ENCODE measurements at regions not wholly inside any gene's neighbourhood (a gene's known extent, or its start where the extent isn't known, plus 50 kb on each side); places are given as distances from the start of the nearest gene placed in this dataset.

GRCh38 chr11:91731051-91731450, 493.6 kb upstream of the FAT3 start:
- ChIA-PET CTCF (no interaction called here), POLR2A (no interaction called here)
- H3K9me3 Mint-ChIP-seq: peaks cover 29% of the 10 kb centered on the region
- no peak overlapping the region for H3K27ac Mint-ChIP-seq
- H3K4me3 Mint-ChIP-seq: no peak overlapping the region
- TF ChIP-seq PRRX2 (CRISPR knock-in tag; IDR thresholded peaks at IDR 0.05): no peak
- TF ChIP-seq, protein P1, sequence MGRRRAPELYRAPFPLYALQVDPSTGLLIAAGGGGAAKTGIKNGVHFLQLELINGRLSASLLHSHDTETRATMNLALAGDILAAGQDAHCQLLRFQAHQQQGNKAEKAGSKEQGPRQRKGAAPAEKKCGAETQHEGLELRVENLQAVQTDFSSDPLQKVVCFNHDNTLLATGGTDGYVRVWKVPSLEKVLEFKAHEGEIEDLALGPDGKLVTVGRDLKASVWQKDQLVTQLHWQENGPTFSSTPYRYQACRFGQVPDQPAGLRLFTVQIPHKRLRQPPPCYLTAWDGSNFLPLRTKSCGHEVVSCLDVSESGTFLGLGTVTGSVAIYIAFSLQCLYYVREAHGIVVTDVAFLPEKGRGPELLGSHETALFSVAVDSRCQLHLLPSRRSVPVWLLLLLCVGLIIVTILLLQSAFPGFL (CRISPR knock-in tag; IDR thresholded peaks at IDR 0.05; ENCODE audit: borderline replicate concordance): no peak
- no peak for TF ChIP-seq KAT7 (CRISPR knock-in tag; IDR thresholded peaks at IDR 0.05; ENCODE audit: borderline replicate concordance)
- TF ChIP-seq STAT6 (CRISPR knock-in tag; conservative IDR thresholded peaks at IDR 0.05; ENCODE audit: low read depth): no peak
- no peak for TF ChIP-seq MXD4 (CRISPR knock-in tag; IDR thresholded peaks at IDR 0.05; ENCODE audit: borderline replicate concordance)
- TF ChIP-seq, protein P2, sequence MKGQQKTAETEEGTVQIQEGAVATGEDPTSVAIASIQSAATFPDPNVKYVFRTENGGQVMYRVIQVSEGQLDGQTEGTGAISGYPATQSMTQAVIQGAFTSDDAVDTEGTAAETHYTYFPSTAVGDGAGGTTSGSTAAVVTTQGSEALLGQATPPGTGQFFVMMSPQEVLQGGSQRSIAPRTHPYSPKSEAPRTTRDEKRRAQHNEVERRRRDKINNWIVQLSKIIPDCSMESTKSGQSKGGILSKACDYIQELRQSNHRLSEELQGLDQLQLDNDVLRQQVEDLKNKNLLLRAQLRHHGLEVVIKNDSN (CRISPR knock-in tag; IDR thresholded peaks at IDR 0.05): no peak
- TF ChIP-seq AFF4 (CRISPR knock-in tag; IDR thresholded peaks at IDR 0.05; ENCODE audit: borderline replicate concordance): no peak
- TF ChIP-seq FOXJ3 (CRISPR knock-in tag; IDR thresholded peaks at IDR 0.05; ENCODE audit: borderline replicate concordance): no peak
- no peak for TF ChIP-seq HMGA2 (CRISPR knock-in tag; IDR thresholded peaks at IDR 0.05)
- DNase-seq (ENCODE audit: low spot score) (no peak), ATAC-seq (peak; percentile 32)
- H3K36me3 Mint-ChIP-seq: peaks cover 22% of the 10 kb centered on the region
- H3K4me1 Mint-ChIP-seq: peaks cover 37% of the 10 kb centered on the region
- H3K27me3 Mint-ChIP-seq (ENCODE audit: low read depth): 0 out of 2 replicates have a peak, but pooled peaks cover 5% of the 10 kb centered on the region

DNA sequence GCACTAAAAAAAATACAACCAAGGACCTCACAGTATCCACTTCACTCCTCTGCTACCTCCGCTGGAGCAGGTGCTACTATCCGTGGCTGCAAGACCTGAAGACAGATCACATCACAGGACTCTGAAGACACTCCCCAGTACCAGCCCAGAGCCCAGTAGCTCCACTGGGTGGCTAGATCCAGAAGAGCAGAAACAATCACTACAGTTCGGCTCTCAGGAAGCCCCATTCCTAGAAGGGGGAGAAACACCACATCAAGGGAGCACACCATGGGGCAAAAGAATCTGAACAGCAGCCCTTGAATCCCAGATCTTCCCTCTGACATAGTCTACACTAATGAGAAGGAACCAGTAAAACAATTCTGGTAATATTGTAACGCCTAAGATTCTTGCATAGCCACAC, 494.0 kb upstream of the FAT3 start:
- Mint-ChIP-seq H3K27ac (no peak overlapping the region), H3K4me3 (no peak overlapping the region), H3K9me3 (peaks cover 25% of the 10 kb centered on the region), H3K4me1 (peaks cover 37% of the 10 kb centered on the region), H3K27me3 (ENCODE audit: low read depth) (0 out of 2 replicates have a peak, but pooled peaks cover 5% of the 10 kb centered on the region), H3K36me3 (peaks cover 18% of the 10 kb centered on the region)
- peak; percentile 32 for ATAC-seq
- CTCF ChIA-PET: interaction anchor here (0.9 kb wide), 1 partner anchor 13 kb away, joined by 3 read pairs; no protein-coding TSS in a partner anchor
- TF ChIP-seq ZNF425 (CRISPR knock-in tag; conservative IDR thresholded peaks at IDR 0.05) (no peak), ZNF121 (CRISPR knock-in tag; IDR thresholded peaks at IDR 0.05) (no peak), ZNF263 (CRISPR knock-in tag; IDR thresholded peaks at IDR 0.05; ENCODE audit: low read depth) (no peak), EMX1 (CRISPR knock-in tag; IDR thresholded peaks at IDR 0.05) (no peak), PRDM15 (CRISPR knock-in tag; IDR thresholded peaks at IDR 0.05) (no peak), ZNF138 (CRISPR knock-in tag; conservative IDR thresholded peaks at IDR 0.05) (no peak)
- POLR2A ChIA-PET: no interaction called here
- no peak for DNase-seq (ENCODE audit: low spot score)
